HepG2 (cell line): ENCODE measurements at regions not wholly inside any gene's neighbourhood (a gene's known extent, or its start where the extent isn't known, plus 50 kb on each side); places are given as distances from the start of the nearest gene placed in this dataset.

Experiments used
- ATAC-seq: fragments of 200-7000 bp; cut with Tn5 transposase; 3 replicates; pipeline ENCODE4 v1.9.1; 2020; ENCODE audit warnings: mild to moderate bottlenecking, moderate library complexity
- BruUV-seq: library from RNA; stranded (reverse); fragments of 400-500 nt; replicated peaks from 2 replicates; lab custom pipeline; 2021; lab: Mats Ljungman, UMichigan
- CTCF ChIA-PET: fragments of 300-600 bp; formaldehyde crosslinking; extraction: SDS; loops from one replicate; lab custom pipeline; 2021; ENCODE audit warnings: low total read pairs, inconsistent platforms, low intra/inter-chr PET ratio; lab: Yijun Ruan, JAX
- POLR2A ChIA-PET: fragments of 350-600 bp; sonication (Branson Sonifier 250); formaldehyde crosslinking; loops from one replicate; lab custom pipeline; 2020; ENCODE audit warnings: antibody characterized with exemption, inconsistent platforms; lab: Yijun Ruan, JAX
- DNase-seq: peaks from one replicate; pipeline ENCODE4 v3.0.0-alpha.2; 2015; ENCODE audit warnings: low spot score
- FAIRE-seq: peaks from 3 replicates; lab custom pipeline; 2011; peaks lifted over from hg19 to GRCh38; lab: Jason Lieb, UNC
- H2AFZ ChIP-seq: one replicate; pipeline ENCODE4 v1.6.1; 2011; ENCODE audit warnings: low read length, inconsistent platforms
- H3K27ac ChIP-seq: fragments of 300-600 bp; 3 replicates; pipeline ENCODE4 v1.8.0; 2011; ENCODE audit warnings: mixed run types, mild to moderate bottlenecking, mixed read lengths, low read length, inconsistent platforms; ENCODE audit not compliant: insufficient read depth; ENCODE audit errors: extremely low read length
- H3K27me3 ChIP-seq, 2 experiments: fragments of 200-600 bp in 1 of 2; 2 replicates in 1 of 2; 3 replicates in 1 of 2; pipeline versions ENCODE4 v1.6.0 to v1.8.0; 2011; ENCODE audit warnings: low read length in 2 of 2, mild to moderate bottlenecking in 2 of 2, moderate library complexity in 2 of 2, inconsistent platforms in 1 of 2; ENCODE audit not compliant: insufficient read depth in 2 of 2, control insufficient read depth in 1 of 2
- H3K36me3 ChIP-seq, 2 experiments: fragments of 200-600 bp in 1 of 2; replicated peaks in 1 of 2; 2 replicates in 1 of 2; 3 replicates in 1 of 2; pipeline versions ENCODE4 v1.5.1 to v1.8.0; 2011; ENCODE audit warnings: low read length in 2 of 2, inconsistent platforms in 1 of 2; ENCODE audit not compliant: insufficient read depth in 2 of 2, control insufficient read depth in 1 of 2
- H3K4me1 ChIP-seq: 2 replicates; pipeline ENCODE4 v1.5.1; 2012; ENCODE audit warnings: low read length, inconsistent platforms; ENCODE audit not compliant: insufficient read depth
- H3K4me2 ChIP-seq: 2 replicates; pipeline ENCODE4 v1.6.0; 2011; ENCODE audit warnings: low read depth, low read length, inconsistent platforms
- H3K4me3 ChIP-seq, 3 experiments: fragments of 200-600 bp in 1 of 3; sonication (generic), shearing (Covaris generic) in 1 of 3; replicated peaks in 1 of 3; 2 replicates each; pipeline ENCODE4 v1.5.1; 2011 to 2016; ENCODE audit warnings: low read length in 3 of 3, inconsistent platforms in 2 of 3, low read depth in 2 of 3, mild to moderate bottlenecking in 2 of 3, control low read depth in 1 of 3, mixed read lengths in 1 of 3; ENCODE audit not compliant: insufficient read depth in 1 of 3
- H3K79me2 ChIP-seq: one replicate; pipeline ENCODE4 v1.6.1; 2011; ENCODE audit warnings: low read length, inconsistent platforms; ENCODE audit not compliant: insufficient read depth
- H3K9ac ChIP-seq: 2 replicates; pipeline ENCODE4 v1.6.0; 2011; ENCODE audit warnings: mild to moderate bottlenecking, low read depth, low read length, inconsistent platforms; ENCODE audit not compliant: insufficient read depth
- H3K9me3 ChIP-seq: 2 replicates; pipeline ENCODE4 v1.5.1; 2012; ENCODE audit warnings: mild to moderate bottlenecking, low read length
- H4K20me1 ChIP-seq: 2 replicates; pipeline ENCODE4 v1.6.0; 2011; ENCODE audit warnings: inconsistent platforms, mild to moderate bottlenecking, low read length, moderate library complexity; ENCODE audit not compliant: insufficient read depth
- CCAR2 ChIP-seq: fragments of 200-400 bp; formaldehyde crosslinking; optimal IDR thresholded peaks from 2 replicates; pipeline ENCODE3; 2018; ENCODE audit warnings: low read depth, mild to moderate bottlenecking, low read length, moderate library complexity
- MEF2D ChIP-seq: sonication (generic); formaldehyde crosslinking; IDR thresholded peaks from 2 replicates; pipeline ENCODE4 v1.5.1; 2020; ENCODE audit warnings: mild to moderate bottlenecking, missing genetic modification reagents
- MIER2 ChIP-seq: IDR thresholded peaks from 2 replicates; pipeline ENCODE4 v1.6.1; 2016; ENCODE audit warnings: missing biosample characterization, missing genetic modification reagents
- NCOA2 ChIP-seq: sonication (generic); formaldehyde crosslinking; IDR thresholded peaks from 2 replicates; pipeline ENCODE4 v1.8.0; 2022; ENCODE audit warnings: inconsistent platforms
- NFE2L1 ChIP-seq: sonication (generic); formaldehyde crosslinking; IDR thresholded peaks from 2 replicates; pipeline ENCODE4 v1.4.0; 2020; ENCODE audit warnings: missing genetic modification reagents, mild to moderate bottlenecking, borderline replicate concordance
- SMYD3 ChIP-seq: sonication (generic); formaldehyde crosslinking; IDR thresholded peaks from 2 replicates; pipeline ENCODE4 v1.8.1; 2023; ENCODE audit warnings: mild to moderate bottlenecking, missing genetic modification reagents
- SP4 ChIP-seq: sonication (generic); formaldehyde crosslinking; IDR thresholded peaks from 2 replicates; pipeline ENCODE4 v1.8.1; 2023; ENCODE audit warnings: mild to moderate bottlenecking, missing genetic modification reagents
- TFAP4 ChIP-seq: sonication (generic); IDR thresholded peaks from 2 replicates; pipeline ENCODE4 v1.6.1; 2016; ENCODE audit warnings: low read depth, borderline replicate concordance
- ZBTB21 ChIP-seq: sonication (generic); formaldehyde crosslinking; IDR thresholded peaks from 2 replicates; pipeline ENCODE4 v1.4.0; 2020; ENCODE audit warnings: missing genetic modification reagents
- ZNF234 ChIP-seq: sonication (generic); formaldehyde crosslinking; conservative IDR thresholded peaks from 2 replicates; pipeline ENCODE4 v1.5.1; 2020; ENCODE audit warnings: mild to moderate bottlenecking, missing genetic modification reagents
- ZNF354B ChIP-seq: sonication (generic); formaldehyde crosslinking; IDR thresholded peaks from 2 replicates; pipeline ENCODE4 v1.8.0; 2022; ENCODE audit warnings: mild to moderate bottlenecking, missing genetic modification reagents
- ZNF460 ChIP-seq: sonication (generic); formaldehyde crosslinking; IDR thresholded peaks from 2 replicates; pipeline ENCODE4 v1.5.1; 2020; ENCODE audit warnings: missing genetic modification reagents, mild to moderate bottlenecking, borderline replicate concordance
- ZNF503 ChIP-seq: sonication (generic); formaldehyde crosslinking; IDR thresholded peaks from 2 replicates; pipeline ENCODE4 v1.4.0; 2020; ENCODE audit warnings: missing genetic modification reagents
- WGBS: methylation state at CpG from one replicate; pipeline ENCODE4 v1.1.6; 2017; ENCODE audit warnings: low lambda C conversion rate; 5-methylcytosine and 5-hydroxymethylcytosine counted together
- in situ Hi-C: cut with HindIII; loops from 2 replicates; pipeline ENCODE4 v1.10.0; 2017; ENCODE audit warnings: low pct_unique_long_range_greater_than_20kb; ENCODE audit not compliant: extremely low pct_ligation_motif_present
- intact Hi-C: fragments of 100-400 bp; cut with micrococcal nuclease; formaldehyde crosslinking; loops from one replicate; pipeline ENCODE4 v1.10.0; 2022; ENCODE audit not compliant: unreplicated experiment
- TF ChIP-seq, protein P1 (sequence below): sonication (generic); formaldehyde crosslinking; IDR thresholded peaks from 2 replicates; pipeline ENCODE4 v1.5.0; 2020; ENCODE audit warnings: mild to moderate bottlenecking, low read depth, missing genetic modification reagents, borderline replicate concordance

- H3K36me3 ChIP-seq = no peaks in the 10 kb centered on the region
- in situ Hi-C loops = no loop called here
- no peak for FAIRE-seq
- DNase-seq = no peak
- no peaks in the 10 kb centered on the region for H3K9me3 ChIP-seq
- H3K9ac ChIP-seq = no peak overlapping the region
- H3K79me2 ChIP-seq = no peaks in the 10 kb centered on the region
- no peak for ATAC-seq
- no peak overlapping the region for H3K4me3 ChIP-seq
- ChIA-PET POLR2A (no interaction called here), CTCF (no interaction called here)
- peaks cover 0 to 24% of the 10 kb centered on the region in 2 experiments; a peak in 3 of 5 replicates for H3K27me3 ChIP-seq
- no TSS peak for BruUV-seq
- TF ChIP-seq ZNF234 (CRISPR knock-in tag) (no peak), MIER2 (CRISPR knock-in tag) (no peak), ZNF503 (CRISPR knock-in tag) (no peak), ZBTB21 (CRISPR knock-in tag) (no peak), SMYD3 (CRISPR knock-in tag) (no peak), MEF2D (CRISPR knock-in tag) (no peak), SP4 (CRISPR knock-in tag) (no peak), NFE2L1 (no peak), ZNF460 (CRISPR knock-in tag) (no peak), NCOA2 (CRISPR knock-in tag) (no peak), TFAP4 (no peak), ZNF354B (CRISPR knock-in tag) (no peak), CCAR2 (no peak)
- TF ChIP-seq, protein P1, sequence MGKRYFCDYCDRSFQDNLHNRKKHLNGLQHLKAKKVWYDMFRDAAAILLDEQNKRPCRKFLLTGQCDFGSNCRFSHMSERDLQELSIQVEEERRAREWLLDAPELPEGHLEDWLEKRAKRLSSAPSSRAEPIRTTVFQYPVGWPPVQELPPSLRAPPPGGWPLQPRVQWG (CRISPR knock-in tag) = no peak
- intact Hi-C loops = no loop called here
- H3K4me2 ChIP-seq = no peak overlapping the region
- H3K4me1 ChIP-seq = no peaks in the 10 kb centered on the region
- 38% methylated on average over 5 of the region's 5 CpGs for WGBS
- no peaks in the 10 kb centered on the region for H4K20me1 ChIP-seq
- H2AFZ ChIP-seq = no peak overlapping the region
- no peak overlapping the region for H3K27ac ChIP-seq
These were observed 214.3 kb upstream of the APCDD1 start for GRCh38 chr18:10239991-10240634.
